Stomach smooth muscle (tissue), 2 donors: ENCODE measurements at regions not wholly inside any gene's neighbourhood (a gene's known extent, or its start where the extent isn't known, plus 50 kb on each side); places are given as distances from the start of the nearest gene placed in this dataset.

Experiments used
- H3K27ac ChIP-seq: one replicate; pipeline ENCODE4 v1.7.0; 2013; ENCODE audit warnings: mild to moderate bottlenecking, low read length, inconsistent platforms
- H3K27me3 ChIP-seq, 2 donors: one replicate each; pipeline ENCODE4 v1.7.0; 2013; ENCODE audit warnings: low read length in 2 of 2; ENCODE audit not compliant: insufficient read depth in 2 of 2, control insufficient read depth in 1 of 2
- H3K36me3 ChIP-seq, 2 donors: one replicate each; pipeline ENCODE4 v1.7.0; 2013; ENCODE audit warnings: low read length in 2 of 2; ENCODE audit not compliant: control insufficient read depth in 2 of 2, insufficient read depth in 2 of 2
- H3K4me1 ChIP-seq: one replicate; pipeline ENCODE4 v1.7.0; 2013; ENCODE audit warnings: low read length; ENCODE audit not compliant: control insufficient read depth, insufficient read depth
- H3K4me3 ChIP-seq, 2 donors: one replicate each; pipeline ENCODE4 v1.7.0; 2013; ENCODE audit warnings: low read length in 2 of 2
- H3K9ac ChIP-seq, 2 donors: one replicate each; pipeline ENCODE4 v1.7.0; 2013; ENCODE audit warnings: low read length in 2 of 2, mild to moderate bottlenecking in 1 of 2
- H3K9me3 ChIP-seq, 2 donors: one replicate each; pipeline ENCODE4 v1.7.0; 2013; ENCODE audit warnings: low read length in 2 of 2; ENCODE audit not compliant: control insufficient read depth in 2 of 2
- donor health status: healthy.
- donor health status: Pancreatic carcinoma.

DNA sequence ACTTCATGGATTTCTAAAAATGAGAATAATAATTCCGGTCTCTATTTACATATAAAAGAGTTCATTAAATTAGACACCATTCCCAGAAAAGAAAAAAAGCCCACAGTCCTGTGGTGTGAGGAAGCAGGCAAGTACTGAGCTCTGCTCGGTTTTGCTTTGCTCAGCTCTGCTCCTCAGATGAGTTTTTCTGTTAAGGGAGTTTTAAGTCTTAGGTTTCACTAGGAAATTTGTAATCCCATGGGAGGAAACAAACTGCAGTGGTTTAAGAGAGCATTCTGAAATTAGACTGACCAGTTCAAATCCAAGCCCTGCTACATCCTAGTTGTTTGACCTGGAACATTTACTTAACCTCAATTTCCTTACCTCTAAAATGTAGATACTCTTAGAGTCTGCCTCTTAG is 338.6 kb upstream of the MMADHC start:
- no peak overlapping the region for H3K27ac ChIP-seq
- no peak overlapping the region for H3K4me3 ChIP-seq
- H3K36me3 ChIP-seq: no peaks in the 10 kb centered on the region
- H3K27me3 ChIP-seq: no peaks in the 10 kb centered on the region
- no peaks in the 10 kb centered on the region for H3K9me3 ChIP-seq
- H3K9ac ChIP-seq: no peak overlapping the region
- H3K4me1 ChIP-seq: no peaks in the 10 kb centered on the region

DNA sequence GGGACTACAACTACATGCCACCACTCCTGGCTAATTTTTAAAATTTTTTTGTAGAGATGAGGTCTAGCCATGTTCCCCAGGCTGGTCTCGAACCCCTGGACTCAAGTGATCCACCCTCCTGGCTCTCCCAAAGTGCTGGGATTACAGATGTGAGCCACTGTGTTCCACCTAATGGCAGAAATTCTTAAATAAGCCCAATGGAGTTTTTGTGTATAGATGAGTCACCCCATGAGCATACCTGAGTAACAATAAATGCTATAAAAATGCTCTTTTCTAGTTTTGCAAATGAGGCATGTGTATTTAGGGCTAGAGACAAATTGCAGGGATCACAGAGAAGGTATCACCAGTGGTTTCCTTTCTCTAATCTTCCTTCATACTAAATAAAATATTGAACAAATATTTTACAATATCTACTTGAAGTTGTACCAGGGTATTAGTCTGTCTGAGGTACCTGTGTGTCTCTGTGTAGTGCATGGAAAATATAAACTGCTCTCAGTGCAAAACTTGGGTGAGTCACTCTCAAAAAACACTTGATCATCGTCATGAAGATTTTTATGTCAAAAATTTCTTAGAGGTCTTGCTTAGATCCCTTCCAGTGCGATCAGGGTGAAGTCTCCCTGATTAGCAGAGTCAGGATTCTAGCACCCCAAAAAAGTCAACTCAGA is 337.1 kb upstream of the MMADHC start:
- Histone ChIP-seq H3K9me3 (no peaks in the 10 kb centered on the region), H3K27ac (no peak overlapping the region), H3K4me1 (no peaks in the 10 kb centered on the region), H3K27me3 (no peaks in the 10 kb centered on the region), H3K36me3 (no peaks in the 10 kb centered on the region), H3K9ac (no peak overlapping the region), H3K4me3 (no peak overlapping the region)

DNA sequence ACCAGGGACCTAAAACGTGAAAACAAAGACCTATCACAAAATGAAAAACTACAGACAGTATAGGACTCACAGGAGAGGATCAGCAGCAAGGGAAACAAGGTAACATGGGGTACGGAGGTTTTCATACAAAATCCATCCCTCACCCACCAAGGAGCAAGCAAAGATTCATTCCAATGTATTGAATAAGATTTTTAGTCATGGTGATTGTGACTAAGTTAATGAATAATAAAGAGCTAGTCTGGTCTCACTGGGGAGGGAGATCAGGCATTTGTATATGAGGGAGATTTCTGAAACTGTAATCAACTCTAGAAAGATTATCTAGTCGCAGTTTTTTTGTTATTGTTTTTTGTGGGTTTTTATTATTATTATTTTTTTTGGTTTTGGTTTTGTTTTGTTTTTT is 336.5 kb upstream of the MMADHC start:
- Histone ChIP-seq H3K9me3 (no peaks in the 10 kb centered on the region), H3K4me3 (no peak overlapping the region), H3K27ac (no peak overlapping the region), H3K4me1 (no peaks in the 10 kb centered on the region), H3K9ac (no peak overlapping the region), H3K36me3 (no peaks in the 10 kb centered on the region), H3K27me3 (no peaks in the 10 kb centered on the region)

DNA sequence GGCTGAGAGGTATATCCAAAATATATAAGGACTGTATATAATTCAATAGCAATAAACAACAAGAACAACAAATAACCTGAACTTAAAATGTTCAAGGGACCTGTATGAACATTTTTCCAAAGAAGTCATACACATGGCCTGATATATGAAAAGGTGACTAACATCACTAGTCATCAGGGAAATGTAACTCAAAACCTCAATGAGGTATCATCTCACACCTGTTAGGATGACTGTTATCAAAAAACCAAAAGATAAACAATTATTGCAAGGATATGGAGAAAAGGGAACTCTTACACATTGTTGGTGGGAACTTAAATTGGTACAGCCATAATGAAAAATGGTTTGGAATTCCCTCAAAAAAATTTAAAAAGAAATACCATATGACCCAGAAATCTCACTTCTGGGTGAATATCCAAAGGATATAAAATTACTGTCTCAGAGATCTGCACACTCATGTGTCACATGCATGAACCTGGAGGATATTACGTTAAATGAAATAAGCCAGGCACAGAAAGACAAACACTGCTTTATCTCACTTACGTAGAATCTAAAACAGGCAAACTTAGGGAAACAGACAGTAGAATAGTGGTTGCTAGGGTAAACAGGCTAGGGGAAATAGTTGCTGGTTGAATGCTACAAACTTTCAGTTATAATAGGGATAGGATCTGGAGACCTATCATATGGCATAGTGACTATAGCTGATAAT is 334.5 kb upstream of the MMADHC start:
- H3K27me3 ChIP-seq: no peaks in the 10 kb centered on the region
- H3K27ac ChIP-seq: no peak overlapping the region
- no peak overlapping the region for H3K9ac ChIP-seq
- H3K36me3 ChIP-seq: no peaks in the 10 kb centered on the region
- H3K4me3 ChIP-seq: no peak overlapping the region
- H3K4me1 ChIP-seq: no peaks in the 10 kb centered on the region
- H3K9me3 ChIP-seq: no peaks in the 10 kb centered on the region

DNA sequence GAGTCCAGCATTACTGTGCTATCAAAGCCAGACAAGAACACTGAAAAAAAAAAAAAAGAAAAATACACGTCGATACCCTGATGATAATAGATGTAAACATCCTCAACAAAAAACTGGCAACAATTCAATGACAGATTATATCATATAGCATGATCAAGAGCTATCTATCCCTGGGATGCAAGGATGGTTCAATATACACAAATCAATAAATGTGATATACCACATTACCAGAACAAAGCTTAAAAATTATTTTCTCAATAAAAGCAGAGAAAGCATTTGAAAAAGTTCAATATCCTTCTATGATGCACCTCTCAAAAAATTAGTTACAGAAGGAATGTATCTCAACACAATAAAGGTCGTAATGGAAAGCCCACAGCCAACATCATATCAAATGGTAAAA is 332.8 kb upstream of the MMADHC start:
- Histone ChIP-seq H3K27ac (no peak overlapping the region), H3K36me3 (no peaks in the 10 kb centered on the region), H3K9me3 (no peaks in the 10 kb centered on the region), H3K4me3 (no peak overlapping the region), H3K4me1 (no peaks in the 10 kb centered on the region), H3K27me3 (no peaks in the 10 kb centered on the region), H3K9ac (no peak overlapping the region)

DNA sequence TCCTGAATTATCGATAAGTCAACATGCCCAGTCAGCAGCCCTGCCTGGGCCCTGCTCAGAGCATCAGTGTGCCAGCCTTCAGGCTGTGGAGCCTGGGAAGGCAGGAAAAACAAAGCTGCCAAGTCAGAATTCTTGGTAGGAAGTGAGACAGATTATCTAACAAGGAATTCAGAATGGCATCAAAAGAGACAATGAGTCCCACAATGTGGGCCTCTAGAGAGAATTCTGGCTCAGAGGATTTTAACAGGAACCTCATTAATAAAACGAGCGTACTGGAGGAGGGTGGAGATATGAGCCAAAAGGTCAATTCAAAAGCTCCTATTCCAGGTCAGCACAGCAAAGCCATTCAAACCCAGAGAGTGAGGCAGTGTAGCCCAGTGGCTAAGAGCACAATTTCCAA is 327.6 kb upstream of the MMADHC start:
- no peak overlapping the region for H3K9ac ChIP-seq
- no peaks in the 10 kb centered on the region for H3K36me3 ChIP-seq
- no peak overlapping the region for H3K4me3 ChIP-seq
- no peak overlapping the region for H3K27ac ChIP-seq
- H3K9me3 ChIP-seq: no peaks in the 10 kb centered on the region
- no peaks in the 10 kb centered on the region for H3K4me1 ChIP-seq
- H3K27me3 ChIP-seq: no peaks in the 10 kb centered on the region

DNA sequence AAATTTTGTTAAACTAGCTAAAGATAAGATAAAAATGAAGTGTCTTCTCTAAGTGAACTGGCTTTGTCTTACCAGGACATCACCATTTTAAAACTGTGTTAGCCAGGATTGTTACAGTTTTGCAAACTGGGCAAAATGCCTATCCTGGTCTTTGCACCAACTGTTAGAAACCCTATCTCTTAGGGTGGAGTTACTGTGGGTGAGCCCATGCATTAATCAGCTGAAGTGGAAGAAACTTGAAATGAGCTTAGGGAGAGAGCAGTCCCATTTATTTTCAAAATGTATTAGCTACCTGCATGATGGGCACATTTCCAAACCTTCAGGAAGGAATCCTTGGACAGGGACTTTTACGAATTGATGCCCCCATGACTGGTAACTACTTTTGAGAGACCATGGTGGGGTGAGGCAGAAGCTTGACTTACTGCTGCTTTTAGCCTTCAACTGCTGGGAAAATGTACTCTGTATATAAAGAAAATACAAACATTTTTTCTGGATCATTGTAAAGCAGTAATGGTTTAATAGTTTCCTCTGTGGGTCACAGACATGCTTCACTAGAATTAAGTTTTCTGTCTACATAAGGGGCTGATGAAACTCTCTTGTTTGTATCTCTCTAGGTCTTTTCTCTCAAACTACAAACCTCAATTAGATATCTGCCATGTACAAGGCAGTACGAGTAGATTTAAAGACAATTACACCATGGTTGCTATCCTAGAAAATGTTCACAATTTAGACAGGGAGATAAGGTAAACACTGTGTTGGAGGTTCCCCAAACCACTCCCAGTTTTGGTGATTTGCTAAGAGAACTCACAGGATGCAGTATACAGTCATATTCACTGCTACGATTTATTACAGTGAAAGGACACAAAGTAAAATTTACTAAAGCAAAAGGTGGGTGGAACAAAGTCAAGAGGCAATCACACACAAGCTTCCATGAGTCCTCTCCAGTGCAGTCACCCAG is 321.4 kb upstream of the MMADHC start:
- H3K9ac ChIP-seq: no peak overlapping the region
- no peak overlapping the region for H3K4me3 ChIP-seq
- no peak overlapping the region for H3K27ac ChIP-seq
- no peaks in the 10 kb centered on the region for H3K36me3 ChIP-seq
- no peaks in the 10 kb centered on the region for H3K27me3 ChIP-seq
- H3K4me1 ChIP-seq: no peaks in the 10 kb centered on the region
- no peaks in the 10 kb centered on the region for H3K9me3 ChIP-seq

DNA sequence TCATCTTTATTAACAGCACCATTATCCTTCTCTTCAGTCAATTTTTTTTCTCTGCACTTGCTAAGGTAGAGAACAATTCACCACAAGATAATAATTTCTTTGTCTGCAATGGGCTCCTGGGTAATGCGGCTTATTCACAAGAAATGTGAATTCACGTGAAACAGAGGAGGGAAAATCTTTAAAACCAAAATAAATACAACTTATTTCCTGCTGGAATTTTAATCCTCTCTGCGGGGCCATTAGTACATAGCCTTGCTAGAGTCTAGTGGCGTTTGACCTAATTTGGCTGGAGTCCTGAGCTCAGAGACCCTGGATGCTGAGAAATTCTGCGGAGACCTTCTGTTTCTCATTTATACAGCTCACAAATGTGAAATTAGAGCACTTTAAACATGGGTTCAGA is 319.3 kb upstream of the MMADHC start:
- Histone ChIP-seq H3K9ac (no peak overlapping the region), H3K36me3 (no peaks in the 10 kb centered on the region), H3K4me3 (no peak overlapping the region), H3K27me3 (no peaks in the 10 kb centered on the region), H3K9me3 (no peaks in the 10 kb centered on the region), H3K4me1 (no peaks in the 10 kb centered on the region), H3K27ac (no peak overlapping the region)

DNA sequence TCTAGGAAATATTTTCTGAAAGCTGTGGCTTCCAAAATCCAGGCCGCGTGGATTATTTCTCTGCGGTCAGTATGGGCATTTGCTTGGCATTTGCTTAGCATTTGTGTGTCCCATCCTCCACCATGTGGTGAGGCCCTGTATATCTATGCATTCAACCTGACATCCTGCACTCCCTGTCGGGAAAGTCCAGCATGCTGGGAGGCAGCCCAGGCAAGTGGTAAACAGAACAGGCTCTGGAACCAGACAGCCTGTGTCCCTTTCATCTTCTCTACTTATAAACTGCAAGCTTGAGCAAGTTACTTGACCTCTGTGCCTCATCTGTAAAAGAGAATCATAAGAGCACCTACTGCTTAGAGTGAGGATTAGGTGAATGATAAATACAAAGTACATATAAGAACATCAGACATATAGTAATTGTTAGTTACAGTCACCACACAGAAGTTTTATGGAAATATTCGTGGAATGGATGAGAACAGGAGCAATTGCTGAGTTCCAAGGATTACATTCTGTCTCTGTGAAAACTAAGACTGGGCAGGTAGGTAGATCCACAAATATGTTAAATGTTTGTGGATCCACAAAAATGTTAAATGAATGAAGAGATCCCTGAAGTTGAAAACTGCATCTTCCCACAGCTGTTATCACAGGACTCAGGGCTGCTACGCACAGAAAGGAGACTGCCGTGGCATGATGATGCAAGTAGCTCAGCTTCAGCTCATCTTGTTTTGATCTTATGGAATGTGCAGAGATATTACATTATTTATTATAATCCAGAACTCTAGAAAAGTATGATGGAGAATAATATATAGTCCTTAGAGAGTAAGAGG is 317.0 kb upstream of the MMADHC start:
- Histone ChIP-seq H3K4me3 (no peak overlapping the region), H3K36me3 (no peaks in the 10 kb centered on the region), H3K4me1 (no peaks in the 10 kb centered on the region), H3K9ac (no peak overlapping the region), H3K9me3 (no peaks in the 10 kb centered on the region), H3K27me3 (no peaks in the 10 kb centered on the region), H3K27ac (no peak overlapping the region)

DNA sequence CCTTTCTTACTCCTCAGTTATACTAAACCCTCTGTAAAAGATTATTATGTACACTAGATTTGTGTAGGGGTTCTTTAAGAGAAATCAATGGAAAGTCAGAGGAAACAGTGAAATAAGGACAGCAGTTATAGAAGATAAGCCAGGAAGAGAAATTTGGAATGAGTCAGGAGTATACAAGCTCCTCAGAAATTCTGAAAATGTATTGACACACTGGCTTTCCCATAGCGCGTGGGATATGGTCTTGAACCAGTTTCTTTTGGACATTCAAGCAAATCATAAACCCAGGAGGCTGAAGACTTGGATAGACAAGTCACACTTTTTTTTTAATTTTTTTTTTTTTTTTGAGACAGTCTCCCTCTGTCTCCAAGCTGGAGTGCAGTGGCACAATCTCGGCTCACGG is 316.1 kb upstream of the MMADHC start:
- Histone ChIP-seq H3K27me3 (no peaks in the 10 kb centered on the region), H3K4me1 (no peaks in the 10 kb centered on the region), H3K9me3 (no peaks in the 10 kb centered on the region), H3K27ac (no peak overlapping the region), H3K9ac (no peak overlapping the region), H3K36me3 (no peaks in the 10 kb centered on the region), H3K4me3 (no peak overlapping the region)
